A673 (cell line): ENCODE measurements at regions not wholly inside any gene's neighbourhood (a gene's known extent, or its start where the extent isn't known, plus 50 kb on each side); places are given as distances from the start of the nearest gene placed in this dataset.

ENCODE experiments used
- EZH2 ChIP-seq: fragments of 200-600 bp; sonication (generic); IDR thresholded peaks from 2 replicates; pipeline ENCODE4 v1.6.1; 2017; ENCODE audit warnings: borderline replicate concordance, low read depth, mild to moderate bottlenecking, mixed read lengths, antibody characterized with exemption, low read length; ENCODE audit not compliant: poor library complexity, severe bottlenecking
- TF ChIP-seq, protein P1 (sequence below): fragments of 300-800, 200-600 bp; sonication (generic); conservative IDR thresholded peaks from 2 replicates; pipeline ENCODE4 v1.5.1; 2017; ENCODE audit warnings: low read depth, mild to moderate bottlenecking, antibody characterized with exemption, low read length, moderate library complexity, mixed read lengths

DNA sequence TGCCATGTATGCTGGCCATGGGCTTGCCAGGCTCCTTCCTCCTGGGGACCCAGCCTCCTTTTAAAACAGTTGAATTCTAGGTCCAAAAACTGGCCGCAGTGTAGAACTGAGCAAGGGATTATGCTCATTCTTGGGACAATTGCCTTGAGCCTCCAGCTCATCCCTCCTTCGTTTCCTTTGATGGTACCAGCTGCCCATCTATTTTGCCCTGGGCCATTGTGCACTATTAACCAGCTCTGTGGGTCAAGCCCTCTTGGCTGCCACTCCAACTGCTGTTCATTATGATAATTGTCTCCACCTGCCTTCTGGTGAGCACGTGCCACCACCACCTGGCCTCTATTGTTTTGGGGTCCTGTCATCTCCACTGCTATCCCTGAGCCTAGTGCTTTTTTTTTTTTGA, 75.8 kb upstream of the SYN2 start:
- TF ChIP-seq, protein P1, sequence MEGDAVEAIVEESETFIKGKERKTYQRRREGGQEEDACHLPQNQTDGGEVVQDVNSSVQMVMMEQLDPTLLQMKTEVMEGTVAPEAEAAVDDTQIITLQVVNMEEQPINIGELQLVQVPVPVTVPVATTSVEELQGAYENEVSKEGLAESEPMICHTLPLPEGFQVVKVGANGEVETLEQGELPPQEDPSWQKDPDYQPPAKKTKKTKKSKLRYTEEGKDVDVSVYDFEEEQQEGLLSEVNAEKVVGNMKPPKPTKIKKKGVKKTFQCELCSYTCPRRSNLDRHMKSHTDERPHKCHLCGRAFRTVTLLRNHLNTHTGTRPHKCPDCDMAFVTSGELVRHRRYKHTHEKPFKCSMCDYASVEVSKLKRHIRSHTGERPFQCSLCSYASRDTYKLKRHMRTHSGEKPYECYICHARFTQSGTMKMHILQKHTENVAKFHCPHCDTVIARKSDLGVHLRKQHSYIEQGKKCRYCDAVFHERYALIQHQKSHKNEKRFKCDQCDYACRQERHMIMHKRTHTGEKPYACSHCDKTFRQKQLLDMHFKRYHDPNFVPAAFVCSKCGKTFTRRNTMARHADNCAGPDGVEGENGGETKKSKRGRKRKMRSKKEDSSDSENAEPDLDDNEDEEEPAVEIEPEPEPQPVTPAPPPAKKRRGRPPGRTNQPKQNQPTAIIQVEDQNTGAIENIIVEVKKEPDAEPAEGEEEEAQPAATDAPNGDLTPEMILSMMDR, result no peak
- TF ChIP-seq EZH2, result no peak
